Osteocyte (in vitro differentiated cells): ENCODE measurements at regions not wholly inside any gene's neighbourhood (a gene's known extent, or its start where the extent isn't known, plus 50 kb on each side); places are given as distances from the start of the nearest gene placed in this dataset.

Experiments used
- DNase-seq: peaks from one replicate; pipeline ENCODE4 v3.0.0; 2021; ENCODE audit warnings: mixed read lengths; ENCODE audit not compliant: unreplicated experiment; ENCODE audit errors: extremely low spot score
- H3K27ac Mint-ChIP-seq: one replicate; pipeline ENCODE4 v1.8.0; 2021; ENCODE audit warnings: mild to moderate bottlenecking, mixed read lengths; ENCODE audit not compliant: unreplicated experiment
- H3K27me3 Mint-ChIP-seq: one replicate; pipeline ENCODE4 v1.8.0; 2021; ENCODE audit warnings: mixed read lengths; ENCODE audit not compliant: unreplicated experiment
- H3K36me3 Mint-ChIP-seq: one replicate; pipeline ENCODE4 v1.8.0; 2021; ENCODE audit warnings: mixed read lengths; ENCODE audit not compliant: unreplicated experiment
- H3K4me1 Mint-ChIP-seq: one replicate; pipeline ENCODE4 v1.8.0; 2021; ENCODE audit warnings: mixed read lengths; ENCODE audit not compliant: unreplicated experiment
- H3K4me3 Mint-ChIP-seq: one replicate; pipeline ENCODE4 v1.8.0; 2021; ENCODE audit warnings: mild to moderate bottlenecking, moderate library complexity, mixed read lengths; ENCODE audit not compliant: unreplicated experiment
- H3K9me3 Mint-ChIP-seq: one replicate; pipeline ENCODE4 v1.8.0; 2021; ENCODE audit warnings: mixed read lengths; ENCODE audit not compliant: unreplicated experiment
- TF ChIP-seq, protein P1 (sequence below): fragments of 200-600 bp; sonication (generic); IDR thresholded peaks from 2 replicates; pipeline ENCODE4 v1.5.0; 2021; ENCODE audit warnings: antibody characterized with exemption, mild to moderate bottlenecking, moderate library complexity

DNA sequence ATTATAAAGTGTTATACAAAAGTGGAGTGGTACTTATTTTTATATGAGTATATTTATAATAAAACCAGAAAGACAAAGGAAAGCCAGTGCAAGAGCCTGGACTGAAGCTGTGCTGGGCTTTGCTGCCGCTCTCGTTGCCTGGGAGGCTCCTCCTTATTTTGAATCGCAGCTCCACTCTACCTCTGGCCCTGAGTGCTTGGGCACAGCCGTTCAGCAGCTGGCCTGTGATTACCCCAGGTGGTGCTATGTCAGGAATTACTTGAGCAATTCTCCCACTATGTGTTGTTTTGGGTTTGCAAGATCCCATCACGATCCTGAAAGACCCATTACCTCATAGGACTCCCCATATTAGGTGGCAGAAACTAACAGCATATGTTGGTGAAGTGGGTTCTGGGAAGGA lies 53.0 kb upstream of the LCLAT1 start:
- Mint-ChIP-seq H3K4me3 (no peak overlapping the region), H3K9me3 (no peaks in the 10 kb centered on the region), H3K27me3 (peaks cover 23% of the 10 kb centered on the region), H3K4me1 (peaks cover 8% of the 10 kb centered on the region), H3K36me3 (no peaks in the 10 kb centered on the region), H3K27ac (no peak overlapping the region)
- TF ChIP-seq, protein P1, sequence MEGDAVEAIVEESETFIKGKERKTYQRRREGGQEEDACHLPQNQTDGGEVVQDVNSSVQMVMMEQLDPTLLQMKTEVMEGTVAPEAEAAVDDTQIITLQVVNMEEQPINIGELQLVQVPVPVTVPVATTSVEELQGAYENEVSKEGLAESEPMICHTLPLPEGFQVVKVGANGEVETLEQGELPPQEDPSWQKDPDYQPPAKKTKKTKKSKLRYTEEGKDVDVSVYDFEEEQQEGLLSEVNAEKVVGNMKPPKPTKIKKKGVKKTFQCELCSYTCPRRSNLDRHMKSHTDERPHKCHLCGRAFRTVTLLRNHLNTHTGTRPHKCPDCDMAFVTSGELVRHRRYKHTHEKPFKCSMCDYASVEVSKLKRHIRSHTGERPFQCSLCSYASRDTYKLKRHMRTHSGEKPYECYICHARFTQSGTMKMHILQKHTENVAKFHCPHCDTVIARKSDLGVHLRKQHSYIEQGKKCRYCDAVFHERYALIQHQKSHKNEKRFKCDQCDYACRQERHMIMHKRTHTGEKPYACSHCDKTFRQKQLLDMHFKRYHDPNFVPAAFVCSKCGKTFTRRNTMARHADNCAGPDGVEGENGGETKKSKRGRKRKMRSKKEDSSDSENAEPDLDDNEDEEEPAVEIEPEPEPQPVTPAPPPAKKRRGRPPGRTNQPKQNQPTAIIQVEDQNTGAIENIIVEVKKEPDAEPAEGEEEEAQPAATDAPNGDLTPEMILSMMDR = no peak
- no peak for DNase-seq

DNA sequence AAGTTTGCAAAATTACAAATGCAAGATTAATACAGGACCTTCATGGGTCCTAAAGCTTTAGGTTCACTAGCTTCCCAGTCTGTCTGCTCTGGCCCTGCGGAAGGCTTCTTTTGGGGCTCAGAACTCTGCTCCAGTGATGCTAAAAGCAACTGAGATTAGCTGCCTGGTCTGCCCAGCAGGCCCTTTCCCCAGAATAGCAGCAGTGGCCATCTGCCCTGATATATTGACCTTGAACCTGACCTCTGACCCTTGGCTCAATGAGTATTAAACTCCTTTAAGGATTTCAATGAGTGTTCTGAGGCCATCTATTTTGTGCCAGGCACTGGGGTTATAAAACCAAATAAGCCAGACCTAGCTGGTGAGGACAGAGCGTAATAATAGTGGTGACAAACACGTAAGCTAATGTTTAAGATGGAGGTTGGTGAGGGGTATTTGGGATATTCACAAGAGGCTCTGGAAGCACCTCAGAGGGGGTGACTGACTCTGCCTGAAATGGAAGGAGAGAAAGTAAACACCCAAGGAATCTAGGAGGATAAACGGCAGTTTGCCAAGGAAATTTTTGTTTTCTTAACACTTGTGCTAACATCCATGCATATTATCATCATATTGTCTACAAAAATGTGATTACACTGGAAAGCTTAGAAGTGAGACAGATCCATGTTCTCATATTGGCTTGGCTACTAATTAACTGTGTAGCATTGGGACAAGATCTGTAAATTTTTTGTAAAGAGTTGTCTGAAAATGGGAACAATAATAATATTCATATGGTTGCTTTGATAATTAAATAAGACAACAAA lies 50.4 kb upstream of the LCLAT1 start:
- no peak for DNase-seq
- TF ChIP-seq, protein P1 = no peak
- no peak overlapping the region for H3K27ac Mint-ChIP-seq
- peaks cover 13% of the 10 kb centered on the region for H3K4me1 Mint-ChIP-seq
- no peak overlapping the region for H3K4me3 Mint-ChIP-seq
- H3K27me3 Mint-ChIP-seq = peaks cover 17% of the 10 kb centered on the region
- H3K9me3 Mint-ChIP-seq = no peaks in the 10 kb centered on the region
- H3K36me3 Mint-ChIP-seq = no peaks in the 10 kb centered on the region
